ENCODE measurements at regions not wholly inside any gene's neighbourhood (a gene's known extent, or its start where the extent isn't known, plus 50 kb on each side); places are given as distances from the start of the nearest gene placed in this dataset.
"Not testable (repeated sequence)": the region's sequence is repeated elsewhere in the genome, so short reads cannot be mapped to it uniquely, and the experiment has no call there.

DNA sequence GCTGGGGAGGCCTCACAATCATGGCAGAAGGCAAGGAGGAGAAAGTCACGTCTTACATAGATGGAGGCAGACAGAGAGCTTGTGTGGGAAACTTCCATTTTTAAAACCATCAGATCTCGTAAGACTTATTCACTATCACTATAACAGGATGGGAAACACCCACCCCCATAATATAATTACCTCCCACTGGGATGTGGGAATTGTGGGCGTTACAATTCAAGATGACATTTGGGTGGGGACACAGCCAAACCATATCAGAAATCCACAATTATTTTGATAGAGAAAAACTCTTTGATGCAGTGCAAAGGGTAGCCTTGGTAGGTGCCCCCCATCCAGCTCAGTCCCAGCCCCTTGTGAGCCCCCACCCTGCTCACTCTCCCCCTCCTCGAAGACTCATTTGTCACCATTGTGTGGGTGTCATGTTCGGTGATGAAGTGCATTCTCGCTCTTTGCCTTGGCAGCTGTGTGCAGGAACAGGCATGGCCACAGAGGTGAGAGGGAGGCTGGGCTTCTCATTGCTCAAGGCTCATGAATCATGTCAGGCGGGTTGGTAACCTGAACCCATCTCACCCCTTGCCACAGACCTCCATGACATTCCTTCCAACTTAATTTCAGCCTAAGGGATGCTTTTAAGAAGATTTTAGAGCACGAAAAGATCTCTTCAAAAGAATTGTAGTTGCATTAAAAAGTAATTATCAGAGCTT, 75.9 kb downstream of the BUB3 start:
- H3K9me3 ChIP-seq (ENCODE audit: control insufficient read depth in 1 of 2, insufficient read depth in 1 of 2, low read length in 2 of 2): peaks cover 5 to 8% of the 10 kb centered on the region in 2 experiments
- H3K27ac ChIP-seq (ENCODE audit: low read depth in 1 of 2, low read length in 2 of 2): no peak overlapping the region
- H3K4me1 ChIP-seq (ENCODE audit: insufficient read depth, low read length): no peaks in the 10 kb centered on the region
- ATAC-seq (ENCODE audit: poor library complexity) (no peak), DNase-seq (no peak)
- intact Hi-C loops (cut with DNase I, micrococcal nuclease): loop anchor here (1.0 to 10.0 kb wide), 2 partner anchors 23 to 275 kb away; partner anchors contain the start of gene C10orf88 (in 1 of the 2)
- ChIA-PET POLR2A (no interaction called here), CTCF (interaction anchor here (1.2 kb wide), 1 partner anchor 185 kb away, joined by 3 read pairs; no protein-coding TSS in a partner anchor)
- Mint-ChIP-seq H3K27ac (no peak overlapping the region), H3K9me3 (peaks cover 6% of the 10 kb centered on the region), H3K4me3 (no peak overlapping the region), H3K36me3 (ENCODE audit: low read depth) (peaks cover 54% of the 10 kb centered on the region), H3K4me1 (ENCODE audit: low read depth) (no peaks in the 10 kb centered on the region), H3K27me3 (no peaks in the 10 kb centered on the region)
- TF ChIP-seq, protein P1, sequence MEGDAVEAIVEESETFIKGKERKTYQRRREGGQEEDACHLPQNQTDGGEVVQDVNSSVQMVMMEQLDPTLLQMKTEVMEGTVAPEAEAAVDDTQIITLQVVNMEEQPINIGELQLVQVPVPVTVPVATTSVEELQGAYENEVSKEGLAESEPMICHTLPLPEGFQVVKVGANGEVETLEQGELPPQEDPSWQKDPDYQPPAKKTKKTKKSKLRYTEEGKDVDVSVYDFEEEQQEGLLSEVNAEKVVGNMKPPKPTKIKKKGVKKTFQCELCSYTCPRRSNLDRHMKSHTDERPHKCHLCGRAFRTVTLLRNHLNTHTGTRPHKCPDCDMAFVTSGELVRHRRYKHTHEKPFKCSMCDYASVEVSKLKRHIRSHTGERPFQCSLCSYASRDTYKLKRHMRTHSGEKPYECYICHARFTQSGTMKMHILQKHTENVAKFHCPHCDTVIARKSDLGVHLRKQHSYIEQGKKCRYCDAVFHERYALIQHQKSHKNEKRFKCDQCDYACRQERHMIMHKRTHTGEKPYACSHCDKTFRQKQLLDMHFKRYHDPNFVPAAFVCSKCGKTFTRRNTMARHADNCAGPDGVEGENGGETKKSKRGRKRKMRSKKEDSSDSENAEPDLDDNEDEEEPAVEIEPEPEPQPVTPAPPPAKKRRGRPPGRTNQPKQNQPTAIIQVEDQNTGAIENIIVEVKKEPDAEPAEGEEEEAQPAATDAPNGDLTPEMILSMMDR (IDR thresholded peaks at IDR 0.05): no peak
- peaks cover 10% of the 10 kb centered on the region for H3K36me3 ChIP-seq (ENCODE audit: insufficient read depth, low read length)
- H3K27me3 ChIP-seq (ENCODE audit: control insufficient read depth in 1 of 2, insufficient read depth in 2 of 2, low read length in 2 of 2): no peaks in the 10 kb centered on the region
- H3K4me3 ChIP-seq (ENCODE audit: low read length): no peak overlapping the region

DNA sequence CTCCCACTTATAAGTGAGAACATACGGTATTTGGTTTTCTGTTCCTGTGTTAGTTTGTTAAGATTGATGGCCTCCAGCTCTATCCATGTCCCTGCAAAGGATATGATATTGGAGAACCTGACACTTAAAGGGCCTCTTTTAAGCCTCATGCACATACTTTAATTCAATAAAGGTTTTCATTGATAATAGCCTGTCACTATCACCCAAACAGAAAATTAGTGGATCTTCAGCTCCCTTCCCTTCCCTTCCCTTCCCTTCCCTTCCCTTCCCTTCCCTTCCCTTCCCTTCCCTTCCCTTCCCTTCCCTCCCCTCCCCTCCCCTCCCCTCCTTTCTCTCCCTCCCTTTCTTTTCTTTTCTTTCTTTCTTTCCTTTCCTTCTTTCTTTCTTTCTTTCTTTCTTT, 78.7 kb downstream of the BUB3 start:
- H3K27me3 Mint-ChIP-seq; H3K27ac ChIP-seq (ENCODE audit: low read depth in 1 of 2, low read length in 2 of 2); CTCF ChIA-PET; H3K27ac Mint-ChIP-seq; DNase-seq; POLR2A ChIA-PET; H3K27me3 ChIP-seq (ENCODE audit: control insufficient read depth in 1 of 2, insufficient read depth in 2 of 2, low read length in 2 of 2); H3K4me3 Mint-ChIP-seq; H3K4me1 Mint-ChIP-seq (ENCODE audit: low read depth); H3K4me3 ChIP-seq (ENCODE audit: low read length); H3K4me1 ChIP-seq (ENCODE audit: insufficient read depth, low read length); ATAC-seq (ENCODE audit: poor library complexity): not testable (repeated sequence)
- peaks cover 5 to 16% of the 10 kb centered on the region in 2 experiments for H3K9me3 ChIP-seq (ENCODE audit: control insufficient read depth in 1 of 2, insufficient read depth in 1 of 2, low read length in 2 of 2)
- intact Hi-C loops (cut with DNase I, micrococcal nuclease): loop anchor here in 1 of 2 experiments (10.0 kb wide), 1 partner anchor 278 kb away; the partner anchor contains the start of gene C10orf88
- Mint-ChIP-seq H3K36me3 (ENCODE audit: low read depth) (peaks cover 67% of the 10 kb centered on the region), H3K9me3 (peaks cover 14% of the 10 kb centered on the region)
- peaks cover 10% of the 10 kb centered on the region for H3K36me3 ChIP-seq (ENCODE audit: insufficient read depth, low read length)

DNA sequence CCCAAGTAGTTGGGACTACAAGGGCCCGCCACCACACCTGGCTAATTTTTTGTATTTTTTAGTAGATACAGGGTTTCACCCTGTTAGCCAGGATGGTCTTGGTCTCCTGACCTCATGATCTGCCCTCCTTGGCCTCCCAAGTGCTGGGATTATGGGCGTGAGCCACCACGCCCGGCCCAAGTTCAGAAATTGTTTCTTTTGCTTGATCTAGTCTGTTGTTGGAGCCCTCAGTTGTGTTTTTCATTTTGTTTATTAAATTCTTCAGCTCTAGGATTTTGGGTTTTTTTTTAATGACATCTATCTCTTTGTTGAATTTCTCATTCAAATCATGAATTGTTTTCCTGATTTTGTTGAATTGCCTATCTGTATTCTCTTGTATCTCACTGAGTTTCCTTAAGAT, 80.8 kb downstream of the BUB3 start:
- H3K4me3 Mint-ChIP-seq; ATAC-seq (ENCODE audit: poor library complexity); H3K27me3 ChIP-seq (ENCODE audit: control insufficient read depth in 1 of 2, insufficient read depth in 2 of 2, low read length in 2 of 2); H3K4me3 ChIP-seq (ENCODE audit: low read length); H3K36me3 ChIP-seq (ENCODE audit: insufficient read depth, low read length); H3K27me3 Mint-ChIP-seq; DNase-seq; POLR2A ChIA-PET; H3K27ac Mint-ChIP-seq; H3K4me1 ChIP-seq (ENCODE audit: insufficient read depth, low read length); CTCF ChIA-PET; H3K4me1 Mint-ChIP-seq (ENCODE audit: low read depth); H3K27ac ChIP-seq (ENCODE audit: low read depth in 1 of 2, low read length in 2 of 2): not testable (repeated sequence)
- intact Hi-C loops (cut with DNase I, micrococcal nuclease): loop anchor here in 1 of 2 experiments (5.0 to 10.0 kb wide), 2 partner anchors 280 to 358 kb away; partner anchors contain the start of genes C10orf88 and FAM24B
- Mint-ChIP-seq H3K36me3 (ENCODE audit: low read depth) (peaks cover 65% of the 10 kb centered on the region), H3K9me3 (peaks cover 14% of the 10 kb centered on the region)
- H3K9me3 ChIP-seq (ENCODE audit: control insufficient read depth in 1 of 2, insufficient read depth in 1 of 2, low read length in 2 of 2): peaks cover 5 to 16% of the 10 kb centered on the region in 2 experiments

DNA sequence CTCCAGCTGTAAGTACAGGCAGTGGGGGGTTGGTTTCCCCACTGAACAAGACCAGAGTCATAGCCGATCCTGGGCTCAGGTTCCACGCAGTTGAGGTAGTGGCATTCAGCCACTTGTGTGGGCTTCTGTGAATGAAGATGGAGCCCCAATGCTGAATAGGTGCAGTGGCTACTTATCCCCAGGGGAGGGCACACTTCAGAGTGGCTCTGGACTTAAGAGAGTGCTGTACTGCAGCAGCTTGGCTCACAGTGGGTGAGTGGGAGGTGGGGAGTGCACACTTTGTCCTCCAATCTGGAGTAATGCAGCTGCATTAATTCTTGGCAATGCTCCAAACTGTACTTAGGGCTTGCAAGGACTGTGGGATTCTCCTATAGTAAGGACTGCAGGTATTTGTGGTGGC, 81.9 kb downstream of the BUB3 start:
- DNase-seq: no peak

More for the DNA sequence above, 81.9 kb downstream of the BUB3 start:
- H3K4me3 Mint-ChIP-seq: no peak overlapping the region
- Histone ChIP-seq H3K27ac (ENCODE audit: low read depth in 1 of 2, low read length in 2 of 2) (no peak overlapping the region), H3K27me3 (ENCODE audit: control insufficient read depth in 1 of 2, insufficient read depth in 2 of 2, low read length in 2 of 2) (no peaks in the 10 kb centered on the region), H3K4me1 (ENCODE audit: insufficient read depth, low read length) (peaks cover 9% of the 10 kb centered on the region), H3K36me3 (ENCODE audit: insufficient read depth, low read length) (peaks cover 4% of the 10 kb centered on the region), H3K4me3 (ENCODE audit: low read length) (no peak overlapping the region), H3K9me3 (ENCODE audit: control insufficient read depth in 1 of 2, insufficient read depth in 1 of 2, low read length in 2 of 2) (peaks cover 5 to 16% of the 10 kb centered on the region in 2 experiments)
- peaks cover 14% of the 10 kb centered on the region for H3K9me3 Mint-ChIP-seq
- peaks cover 14% of the 10 kb centered on the region for H3K4me1 Mint-ChIP-seq (ENCODE audit: low read depth)
- ChIA-PET CTCF (no interaction called here), POLR2A (interaction anchor here (1.3 kb wide), 1 partner anchor 82 kb away, joined by 4 read pairs; the partner anchor contains the start of gene BUB3)
- no peaks in the 10 kb centered on the region for H3K27me3 Mint-ChIP-seq
- H3K27ac Mint-ChIP-seq: no peak overlapping the region
- intact Hi-C loops (cut with DNase I, micrococcal nuclease): loop anchor here in 1 of 2 experiments (5.0 to 10.0 kb wide), 2 partner anchors 281 to 359 kb away; partner anchors contain the start of genes C10orf88 and FAM24B
- ATAC-seq (ENCODE audit: poor library complexity): no peak
- TF ChIP-seq, protein P1 (IDR thresholded peaks at IDR 0.05): no peak
- H3K36me3 Mint-ChIP-seq (ENCODE audit: low read depth): peaks cover 54% of the 10 kb centered on the region
